ENCODE measurements at regions not wholly inside any gene's neighbourhood (a gene's known extent, or its start where the extent isn't known, plus 50 kb on each side); places are given as distances from the start of the nearest gene placed in this dataset.

GRCh38 chr6:91982559-91982958, 1395.7 kb upstream of the MAP3K7 start:
- DNase-seq (ENCODE audit: extremely low spot score, unreplicated experiment) = no peak
- no peak for TF ChIP-seq CTCF (IDR thresholded peaks at IDR 0.05)
- H3K36me3 Mint-ChIP-seq (ENCODE audit: unreplicated experiment) = no peaks in the 10 kb centered on the region
- H3K27me3 Mint-ChIP-seq (ENCODE audit: unreplicated experiment) = no peaks in the 10 kb centered on the region
- H3K27ac Mint-ChIP-seq (ENCODE audit: unreplicated experiment) = no peak overlapping the region
- no peaks in the 10 kb centered on the region for H3K4me1 Mint-ChIP-seq (ENCODE audit: unreplicated experiment)
- H3K4me3 Mint-ChIP-seq (ENCODE audit: unreplicated experiment) = no peak overlapping the region
- no peaks in the 10 kb centered on the region for H3K9me3 Mint-ChIP-seq (ENCODE audit: unreplicated experiment)

- no peak for TF ChIP-seq CTCF (IDR thresholded peaks at IDR 0.05)
- peaks cover 4% of the 10 kb centered on the region for H3K36me3 Mint-ChIP-seq (ENCODE audit: unreplicated experiment)
- H3K9me3 Mint-ChIP-seq (ENCODE audit: unreplicated experiment) = peaks cover 15% of the 10 kb centered on the region
- peaks cover 1% of the 10 kb centered on the region for H3K4me1 Mint-ChIP-seq (ENCODE audit: unreplicated experiment)
- DNase-seq (ENCODE audit: extremely low spot score, unreplicated experiment) = no peak
- no peak overlapping the region for H3K27ac Mint-ChIP-seq (ENCODE audit: unreplicated experiment)
- H3K27me3 Mint-ChIP-seq (ENCODE audit: unreplicated experiment) = no peaks in the 10 kb centered on the region
- no peak overlapping the region for H3K4me3 Mint-ChIP-seq (ENCODE audit: unreplicated experiment)
These were observed 1389.9 kb upstream of the MAP3K7 start for GRCh38 chr6:91976797-91977196.

GRCh38 chr6:91970700-91971099, 1383.8 kb upstream of the MAP3K7 start:
- Mint-ChIP-seq H3K4me3 (ENCODE audit: unreplicated experiment) (no peak overlapping the region), H3K4me1 (ENCODE audit: unreplicated experiment) (no peaks in the 10 kb centered on the region), H3K27me3 (ENCODE audit: unreplicated experiment) (no peaks in the 10 kb centered on the region), H3K27ac (ENCODE audit: unreplicated experiment) (no peak overlapping the region), H3K9me3 (ENCODE audit: unreplicated experiment) (peaks cover 15% of the 10 kb centered on the region), H3K36me3 (ENCODE audit: unreplicated experiment) (peaks cover 8% of the 10 kb centered on the region)
- DNase-seq (ENCODE audit: extremely low spot score, unreplicated experiment) = no peak
- TF ChIP-seq CTCF (IDR thresholded peaks at IDR 0.05) = no peak

GRCh38 chr6:91965872-91966271, 1379.0 kb upstream of the MAP3K7 start:
- no peak overlapping the region for H3K4me3 Mint-ChIP-seq (ENCODE audit: unreplicated experiment)
- H3K27ac Mint-ChIP-seq (ENCODE audit: unreplicated experiment) = no peak overlapping the region
- TF ChIP-seq CTCF (IDR thresholded peaks at IDR 0.05) = no peak
- peaks cover 2% of the 10 kb centered on the region for H3K4me1 Mint-ChIP-seq (ENCODE audit: unreplicated experiment)
- peaks cover 17% of the 10 kb centered on the region for H3K9me3 Mint-ChIP-seq (ENCODE audit: unreplicated experiment)
- DNase-seq (ENCODE audit: extremely low spot score, unreplicated experiment) = no peak
- peaks cover 4% of the 10 kb centered on the region for H3K36me3 Mint-ChIP-seq (ENCODE audit: unreplicated experiment)
- H3K27me3 Mint-ChIP-seq (ENCODE audit: unreplicated experiment) = no peaks in the 10 kb centered on the region

- H3K36me3 Mint-ChIP-seq (ENCODE audit: unreplicated experiment) = no peaks in the 10 kb centered on the region
- DNase-seq (ENCODE audit: extremely low spot score, unreplicated experiment) = no peak
- H3K27ac Mint-ChIP-seq (ENCODE audit: unreplicated experiment) = no peak overlapping the region
- TF ChIP-seq CTCF (IDR thresholded peaks at IDR 0.05) = no peak
- H3K27me3 Mint-ChIP-seq (ENCODE audit: unreplicated experiment) = no peaks in the 10 kb centered on the region
- H3K4me3 Mint-ChIP-seq (ENCODE audit: unreplicated experiment) = no peak overlapping the region
- peaks cover 17% of the 10 kb centered on the region for H3K9me3 Mint-ChIP-seq (ENCODE audit: unreplicated experiment)
- peaks cover 2% of the 10 kb centered on the region for H3K4me1 Mint-ChIP-seq (ENCODE audit: unreplicated experiment)
These were observed 1374.8 kb upstream of the MAP3K7 start for GRCh38 chr6:91961671-91962070.

Measured in osteocyte (in vitro differentiated cells).